HFF-Myc (cell line): ENCODE measurements at regions not wholly inside any gene's neighbourhood (a gene's known extent, or its start where the extent isn't known, plus 50 kb on each side); places are given as distances from the start of the nearest gene placed in this dataset.

Experiments
- DNase-seq: peaks from one replicate; pipeline ENCODE4 v3.0.0-alpha.2; 2011; ENCODE audit warnings: low read depth; ENCODE audit errors: extremely low read depth
- H3K4me3 ChIP-seq: replicated peaks from 2 replicates; pipeline ENCODE4 v1.5.1; 2011; ENCODE audit warnings: low read depth, mild to moderate bottlenecking, control low read depth, low read length
- CTCF ChIP-seq: IDR thresholded peaks from 2 replicates; pipeline ENCODE4 v1.5.1; 2012; ENCODE audit warnings: mild to moderate bottlenecking, low read depth, low read length, control low read depth; ENCODE audit errors: missing control alignments

- H3K4me3 ChIP-seq = no peak overlapping the region
- DNase-seq = no peak
- TF ChIP-seq CTCF = no peak
Observed at GRCh38 chr4:136463941-136464340, 1068.4 kb downstream of the PCDH18 start.

GRCh38 chr4:136461533-136461932 is 1070.8 kb downstream of the PCDH18 start:
- DNase-seq = no peak
- no peak for TF ChIP-seq CTCF

GRCh38 chr4:136458326-136458725 is 1074.0 kb downstream of the PCDH18 start:
- no peak for DNase-seq
- H3K4me3 ChIP-seq = no peak overlapping the region
- TF ChIP-seq CTCF = no peak

More at GRCh38 chr4:136461533-136461932, 1070.8 kb downstream of the PCDH18 start:
- no peak overlapping the region for H3K4me3 ChIP-seq

GRCh38 chr4:136457577-136457976 is 1074.7 kb downstream of the PCDH18 start:
- no peak for TF ChIP-seq CTCF
- DNase-seq = no peak

GRCh38 chr4:136457004-136457403 is 1075.3 kb downstream of the PCDH18 start:
- no peak overlapping the region for H3K4me3 ChIP-seq
- no peak for DNase-seq
- no peak for TF ChIP-seq CTCF

More at GRCh38 chr4:136457577-136457976, 1074.7 kb downstream of the PCDH18 start:
- no peak overlapping the region for H3K4me3 ChIP-seq

- no peak for DNase-seq
- no peak overlapping the region for H3K4me3 ChIP-seq
- TF ChIP-seq CTCF = no peak
Observed at GRCh38 chr4:136443006-136443405, 1089.3 kb downstream of the PCDH18 start.

- TF ChIP-seq CTCF = no peak
- no peak overlapping the region for H3K4me3 ChIP-seq
- DNase-seq = no peak
Observed at GRCh38 chr4:136442447-136442846, 1089.8 kb downstream of the PCDH18 start.
